EL (cell line): ENCODE measurements at regions not wholly inside any gene's neighbourhood (a gene's known extent, or its start where the extent isn't known, plus 50 kb on each side); places are given as distances from the start of the nearest gene placed in this dataset.

Source experiments
- DNase-seq: peaks from one replicate; pipeline ENCODE4 v3.0.0-alpha.2; 2016

DNA sequence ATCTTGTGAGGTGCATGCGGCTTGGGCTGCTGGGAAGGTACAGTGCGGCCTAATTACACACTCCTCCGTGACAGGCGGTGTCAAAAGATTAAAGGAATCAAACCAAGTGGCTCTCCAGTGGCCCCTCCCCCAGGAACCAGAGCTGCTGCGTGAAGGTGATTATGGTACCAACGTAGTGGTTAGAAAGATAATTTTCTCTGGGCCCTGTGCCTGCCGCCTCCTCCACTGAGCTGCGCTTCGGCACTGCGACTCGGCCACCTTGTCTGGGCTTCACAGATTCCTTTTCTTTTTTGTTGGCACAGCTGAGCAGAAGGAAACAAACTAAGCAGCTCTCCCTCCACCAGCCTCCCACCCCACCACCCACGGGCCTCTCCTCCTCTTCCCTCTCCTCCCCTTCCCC lies 113.2 kb upstream of the SDK2 start:
- no peak for DNase-seq

DNA sequence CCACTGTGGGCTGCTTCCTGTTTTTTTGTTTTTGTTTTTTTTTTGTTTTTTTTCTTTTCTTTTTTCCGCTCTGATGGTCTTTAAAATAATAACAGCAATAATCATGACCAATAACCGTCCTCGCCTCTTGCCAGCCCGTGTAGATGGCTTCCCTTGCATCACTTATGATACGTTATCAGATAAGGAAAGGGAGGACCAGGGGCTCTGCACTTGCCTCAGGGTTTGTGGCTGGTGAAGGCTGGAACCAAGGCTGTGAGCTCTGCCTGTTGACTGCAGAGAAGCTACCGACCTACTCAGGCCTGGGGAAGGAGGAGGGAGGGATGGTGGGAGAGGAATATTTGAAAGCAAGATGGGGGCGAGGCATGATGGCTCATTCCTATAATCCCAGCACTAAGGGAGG lies 114.0 kb upstream of the SDK2 start:
- no peak for DNase-seq

DNA sequence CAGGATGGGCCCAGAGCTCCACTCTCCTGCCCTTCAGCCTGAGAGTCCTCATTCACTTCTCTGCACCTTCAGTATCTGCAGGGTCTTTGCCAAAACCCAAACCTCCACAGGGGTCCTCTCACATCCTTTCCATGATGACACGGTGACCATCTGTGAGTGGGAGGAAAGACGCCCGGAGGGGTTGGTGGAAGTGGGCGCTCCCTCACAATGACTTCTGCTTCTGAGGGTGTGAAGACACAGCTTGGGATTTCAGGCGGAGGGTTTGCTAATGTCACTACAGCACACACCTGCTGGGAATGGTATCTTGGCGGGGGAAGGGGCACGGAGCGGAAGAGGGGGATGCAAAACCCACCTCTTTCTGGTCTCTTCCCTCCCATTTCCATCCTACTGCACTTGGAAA lies 115.1 kb upstream of the SDK2 start:
- DNase-seq = no peak

DNA sequence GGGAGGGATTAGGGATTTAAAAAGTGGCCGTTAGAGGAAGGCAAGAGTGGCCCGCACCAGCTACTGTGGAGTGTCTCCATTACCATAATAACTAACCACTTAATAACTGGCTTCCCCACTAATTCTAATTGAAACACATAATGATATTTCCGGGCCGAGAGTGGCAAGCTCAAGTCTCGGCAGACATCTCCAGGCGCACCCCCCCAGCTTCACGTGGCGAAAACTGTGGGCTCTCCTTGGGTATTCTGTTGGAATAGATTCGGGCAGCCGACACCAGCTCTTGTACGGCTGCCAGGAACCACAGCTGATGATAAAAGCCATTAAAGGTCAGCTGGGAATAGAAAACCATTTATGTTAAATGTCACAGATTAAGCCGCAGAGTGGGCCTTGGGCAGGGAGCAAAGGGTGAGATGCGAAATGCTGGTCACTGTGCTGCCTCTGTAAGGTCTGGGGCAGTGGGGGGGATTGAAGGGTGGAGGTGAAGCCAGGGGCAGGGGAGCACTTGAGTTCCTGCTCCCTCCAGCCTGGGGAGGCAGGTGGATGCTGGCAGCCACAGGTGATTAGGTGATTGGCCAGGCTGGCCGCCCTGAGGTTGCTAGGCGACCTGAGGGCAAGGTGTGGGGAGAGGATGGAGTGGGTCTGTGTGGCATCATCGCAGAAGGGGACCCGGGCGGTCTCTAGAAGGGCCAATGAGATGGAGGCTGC lies 115.6 kb upstream of the SDK2 start:
- DNase-seq = no peak

DNA sequence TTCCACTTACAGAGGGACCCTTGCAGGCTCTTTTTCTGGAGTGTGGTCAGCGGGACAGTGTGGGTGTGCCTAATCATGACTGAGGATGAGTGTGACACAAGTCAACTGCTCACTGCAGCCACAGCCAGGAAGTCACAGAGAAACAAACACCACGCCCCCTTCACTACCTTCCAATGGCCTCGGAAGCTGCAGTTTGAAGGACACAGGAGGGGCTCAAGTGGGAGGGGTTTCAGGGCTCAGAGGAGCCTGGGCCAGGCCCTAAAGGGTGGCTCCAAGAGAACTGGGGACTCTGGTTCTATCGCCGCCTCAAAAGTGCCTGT lies 116.2 kb upstream of the SDK2 start:
- no peak for DNase-seq

DNA sequence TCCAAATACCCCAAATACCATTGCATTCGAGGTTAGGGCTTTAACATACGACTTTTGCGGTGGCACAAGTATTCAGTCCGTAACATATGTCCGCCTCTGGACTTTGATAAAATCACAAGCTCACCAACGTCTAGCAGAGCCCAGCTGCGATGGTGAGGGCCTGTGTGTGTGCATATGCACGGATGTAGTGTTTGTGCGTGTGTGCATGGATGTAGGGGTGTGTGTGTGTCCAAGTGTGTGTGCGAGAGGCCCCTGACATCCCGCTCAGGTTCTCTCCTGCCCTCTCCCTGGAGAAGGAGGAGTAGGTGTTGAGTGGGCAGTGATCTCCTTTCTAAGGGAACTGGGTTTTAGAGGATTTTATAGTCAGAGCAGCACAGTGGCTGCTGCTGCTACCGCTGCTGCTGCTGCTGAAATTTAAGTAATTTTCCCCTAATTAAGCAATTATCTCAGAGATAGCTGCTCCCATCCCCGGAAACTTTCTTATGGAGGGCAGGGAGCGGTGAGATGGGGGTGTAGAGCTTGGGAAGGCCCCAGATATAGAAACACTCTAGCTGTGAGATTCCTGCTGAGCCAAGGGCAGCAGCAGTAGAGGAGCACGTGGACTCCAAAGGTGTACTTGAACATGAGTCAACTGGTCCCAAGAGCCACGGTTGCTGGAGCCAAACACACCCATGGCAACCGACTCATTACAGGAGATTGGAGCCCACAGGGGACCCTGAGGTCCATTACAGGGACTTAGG lies 121.7 kb upstream of the SDK2 start:
- no peak for DNase-seq

DNA sequence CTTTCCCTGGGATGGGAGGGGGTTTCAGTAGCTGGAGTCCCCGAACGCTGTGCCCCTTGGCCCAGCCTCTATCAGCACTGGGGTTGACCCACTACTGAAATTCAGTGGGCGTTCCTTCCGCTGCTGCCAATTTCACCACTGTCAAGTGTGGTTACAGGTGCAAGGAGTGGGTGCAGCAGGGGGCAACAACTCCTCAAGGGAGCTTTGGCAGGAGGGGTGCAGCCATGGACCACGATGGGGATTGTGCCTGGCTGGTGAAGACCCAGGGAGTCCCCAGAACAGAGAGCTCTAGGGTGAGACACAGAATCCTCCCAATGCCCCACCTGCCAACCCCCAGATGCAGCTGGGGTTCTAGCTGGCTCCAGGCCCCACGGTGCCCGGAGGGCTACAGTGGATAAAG lies 123.5 kb upstream of the SDK2 start:
- no peak for DNase-seq

DNA sequence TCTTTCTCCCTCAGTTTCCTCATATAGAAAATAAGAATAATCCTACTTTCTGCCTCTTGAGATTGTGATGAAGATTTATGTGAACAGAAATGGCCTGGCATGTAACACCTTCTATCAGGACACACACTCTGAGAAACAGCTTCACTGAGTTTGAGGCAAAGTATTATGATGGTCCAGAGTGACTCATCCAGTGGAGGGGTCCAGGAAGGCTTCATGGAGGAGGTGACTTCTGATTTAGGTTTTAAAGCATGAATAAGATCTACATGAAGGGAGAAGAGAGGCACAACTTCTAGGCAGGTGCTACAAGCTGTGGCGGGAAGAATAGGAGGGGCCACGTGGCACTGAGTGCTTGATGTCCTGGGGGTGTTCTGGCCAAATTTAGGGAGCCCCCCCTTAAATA lies 124.4 kb upstream of the SDK2 start:
- DNase-seq = no peak

DNA sequence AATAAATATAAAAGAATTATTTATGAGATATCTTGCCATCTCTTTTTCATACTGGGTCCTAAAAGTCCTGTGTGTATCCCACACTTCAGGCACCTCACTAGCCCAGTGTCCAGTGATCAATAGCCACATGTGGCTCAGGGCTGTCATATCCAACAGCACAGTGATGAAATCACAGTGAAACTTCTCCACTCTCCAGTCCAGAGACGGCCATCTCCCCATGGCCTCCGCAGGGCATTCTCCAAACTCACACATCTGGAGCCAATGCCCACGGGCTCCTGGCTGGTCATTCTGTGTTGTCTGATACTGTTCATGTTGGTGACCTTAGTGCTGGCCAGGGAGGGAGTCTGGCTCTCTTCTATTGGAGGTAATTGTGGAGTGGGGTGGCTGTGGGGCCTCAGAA lies 125.2 kb upstream of the SDK2 start:
- DNase-seq = no peak

DNA sequence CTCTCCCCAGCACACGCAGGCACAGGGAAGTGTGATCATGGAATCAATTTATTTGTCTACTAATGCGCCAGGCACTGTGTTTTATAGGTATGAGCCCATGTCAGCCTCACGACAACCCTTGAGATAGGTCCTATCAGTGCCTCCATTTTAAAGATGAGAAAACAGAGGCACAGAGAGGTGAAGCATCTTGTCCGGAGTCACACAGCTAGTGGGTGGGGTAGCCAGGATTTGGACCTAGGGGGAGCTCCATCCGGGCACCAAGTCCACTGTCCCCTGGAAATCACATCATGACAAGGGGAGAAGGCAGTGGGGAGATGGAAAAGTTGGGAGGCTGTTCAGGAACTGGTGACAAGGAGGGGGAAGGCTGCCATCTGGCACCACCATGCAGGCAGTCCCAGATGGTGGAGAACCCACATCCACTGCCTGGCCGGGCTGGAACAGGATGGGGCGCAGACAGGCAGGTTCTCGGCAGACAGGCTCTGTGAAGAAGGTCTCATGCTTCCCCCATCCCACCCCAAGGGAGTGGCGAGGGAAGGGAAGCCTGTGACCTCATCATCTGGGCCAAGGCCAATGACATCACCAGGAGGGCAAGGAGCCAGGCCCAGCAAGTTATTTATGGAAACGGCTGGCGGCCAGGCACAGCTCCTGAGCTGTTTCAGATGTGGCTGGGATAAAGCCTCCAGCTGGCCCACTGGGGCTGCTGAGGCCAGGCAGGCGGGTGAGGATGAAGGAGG lies 126.0 kb upstream of the SDK2 start:
- DNase-seq = peak; percentile 13

DNA sequence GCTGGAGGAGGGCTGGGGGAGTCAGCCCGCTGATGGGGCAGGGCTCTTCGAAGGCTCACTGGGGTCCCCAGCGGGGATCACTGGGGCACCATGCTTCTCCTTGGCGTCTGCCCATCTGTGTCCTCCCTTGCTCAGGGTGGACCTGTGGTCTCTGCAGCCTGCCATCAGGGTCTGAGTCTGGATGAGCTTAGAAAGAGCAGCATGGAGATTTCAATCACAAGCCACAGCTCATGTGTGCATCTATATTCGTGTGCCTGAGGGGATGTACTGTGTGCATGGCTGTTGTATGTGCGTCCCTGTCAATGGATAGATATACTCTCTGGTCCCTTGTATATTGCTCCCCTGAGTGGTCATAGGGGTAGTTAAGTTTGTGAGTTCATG lies 126.6 kb upstream of the SDK2 start:
- DNase-seq = no peak

DNA sequence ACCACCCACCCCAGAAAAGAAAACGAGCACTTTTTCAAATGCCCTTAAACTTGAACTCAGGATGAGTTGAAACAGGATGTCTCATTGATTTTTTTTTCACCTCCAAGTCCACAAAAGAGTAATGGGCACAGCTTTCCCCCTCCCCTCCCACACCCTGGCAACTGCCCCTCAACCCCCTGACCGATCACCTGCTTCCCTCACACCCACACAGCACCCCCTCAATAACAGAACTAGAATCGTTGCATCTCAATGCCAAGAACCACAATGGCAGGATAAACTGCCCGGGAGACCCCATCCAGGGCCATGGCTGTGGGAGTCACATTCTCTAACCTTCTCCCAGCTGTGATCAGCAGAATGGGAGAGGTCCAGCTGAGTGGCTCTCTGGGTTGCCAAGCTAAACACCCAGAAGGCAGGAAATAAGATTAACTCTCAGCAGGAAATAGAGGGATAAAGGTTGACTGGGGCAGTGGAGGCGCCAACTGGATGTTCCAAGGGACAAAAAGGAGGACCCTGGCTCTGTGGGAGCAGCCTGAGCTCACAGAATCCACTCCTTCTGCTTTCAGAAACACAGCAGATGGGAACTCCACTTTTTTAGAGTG lies 128.0 kb upstream of the SDK2 start:
- DNase-seq = no peak

DNA sequence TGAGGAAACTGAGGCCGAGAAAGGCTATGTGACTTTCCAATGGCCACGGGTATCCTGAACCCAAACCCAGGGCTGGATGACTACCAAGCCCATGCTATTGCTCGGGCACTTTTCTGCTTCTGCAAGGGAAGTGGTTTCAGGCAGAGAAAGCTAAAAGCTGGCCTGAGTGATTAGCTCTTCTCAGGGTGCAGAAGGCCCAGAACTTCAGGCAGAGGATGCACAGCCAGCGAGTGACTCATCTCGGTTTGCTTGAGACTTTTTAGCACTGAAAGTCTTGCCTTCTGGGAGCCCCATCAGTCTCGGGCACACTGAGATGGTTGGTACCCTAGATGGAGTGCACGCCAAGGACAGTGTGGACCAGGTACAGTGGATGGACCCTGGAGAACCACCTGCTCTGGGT lies 129.5 kb upstream of the SDK2 start:
- no peak for DNase-seq

DNA sequence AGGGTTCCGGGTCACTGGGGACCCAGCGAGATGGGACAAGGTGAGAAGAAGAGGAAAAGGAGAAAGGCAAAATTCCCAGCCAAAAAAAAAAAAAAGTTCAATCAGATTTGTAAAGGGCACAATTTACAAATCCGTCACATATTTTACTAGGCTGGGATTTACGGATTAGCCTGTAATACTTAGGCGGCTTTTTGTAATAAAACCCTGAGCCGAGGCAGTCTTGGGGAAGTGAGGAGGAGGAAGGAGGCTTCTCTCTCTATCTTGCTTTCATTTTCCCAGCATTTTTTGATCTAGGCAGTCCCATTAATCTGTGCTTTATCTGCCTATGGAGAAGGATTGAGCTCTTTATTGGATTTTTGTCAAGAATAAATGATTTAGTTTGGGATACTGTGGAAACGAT lies 130.6 kb upstream of the SDK2 start:
- no peak for DNase-seq

DNA sequence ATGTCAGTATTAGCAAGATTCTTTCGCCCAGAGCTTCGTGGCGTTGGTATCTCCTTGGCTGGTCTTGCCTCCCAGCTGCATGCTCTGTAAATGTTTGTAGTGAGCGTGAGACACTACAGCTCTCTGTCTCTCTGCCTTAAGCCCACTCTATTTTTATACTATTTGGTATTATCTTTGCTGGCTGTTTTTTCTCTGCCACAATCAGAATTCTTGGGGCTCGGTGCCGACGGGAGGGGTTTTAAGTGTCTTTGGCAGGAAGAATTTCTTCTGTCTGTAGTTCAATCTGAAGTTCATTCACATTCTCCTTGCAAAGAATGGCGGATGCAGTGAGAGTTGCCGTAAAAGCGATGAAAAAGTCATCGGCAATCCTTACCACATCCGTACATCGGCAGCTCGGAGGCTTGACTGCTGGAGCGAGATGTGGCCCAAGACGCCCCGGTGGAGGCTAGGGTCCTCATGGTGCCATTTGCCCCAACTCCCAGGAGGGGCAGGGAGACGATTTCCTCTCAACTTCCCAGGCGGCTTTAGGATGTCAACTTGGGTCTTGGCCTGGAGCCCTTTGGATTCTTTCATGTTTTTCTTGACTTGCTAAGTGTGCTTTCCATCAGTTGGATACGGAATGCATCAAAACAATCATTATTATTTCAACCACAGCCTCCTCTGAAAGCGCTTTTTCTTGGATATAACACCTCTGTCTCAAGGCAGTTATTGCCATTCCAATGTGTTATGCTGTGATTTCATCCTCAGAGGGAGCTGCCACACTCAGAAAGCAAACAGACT lies 132.3 kb upstream of the SDK2 start:
- DNase-seq = no peak

DNA sequence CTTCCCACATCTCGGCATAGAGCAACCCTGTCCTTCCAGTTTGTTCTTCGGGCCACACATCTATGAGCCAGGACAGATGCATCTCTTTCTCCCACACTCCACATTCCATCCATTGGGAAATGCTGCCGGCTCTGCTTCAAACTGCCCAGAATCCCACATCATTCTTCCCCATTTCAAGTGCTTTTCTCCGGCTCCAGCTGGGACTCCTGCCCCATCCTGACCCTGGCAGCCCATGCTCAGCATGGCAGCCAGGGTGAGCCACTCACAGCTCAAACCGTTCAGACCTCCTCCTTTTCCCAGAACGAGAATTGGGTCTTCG lies 132.8 kb upstream of the SDK2 start:
- DNase-seq = no peak

DNA sequence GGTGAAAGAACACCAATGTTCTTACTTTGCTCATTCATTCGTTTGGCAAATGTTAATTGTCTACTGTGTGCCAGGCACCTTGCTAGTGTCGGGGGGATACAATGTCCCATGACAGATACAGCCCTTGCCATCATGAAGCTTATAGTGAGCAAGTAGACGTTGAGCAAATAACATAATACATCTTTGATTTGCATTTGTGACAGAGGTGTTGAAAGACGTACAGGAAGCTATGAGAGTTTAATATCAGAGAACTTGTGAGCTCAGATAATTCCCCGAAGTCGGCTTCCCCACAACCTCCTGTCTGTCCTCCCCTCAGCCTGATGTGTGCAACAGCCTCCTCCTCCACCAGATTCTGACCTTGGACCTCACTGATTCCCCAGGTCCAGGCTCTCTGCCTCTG lies 138.0 kb upstream of the SDK2 start:
- no peak for DNase-seq

DNA sequence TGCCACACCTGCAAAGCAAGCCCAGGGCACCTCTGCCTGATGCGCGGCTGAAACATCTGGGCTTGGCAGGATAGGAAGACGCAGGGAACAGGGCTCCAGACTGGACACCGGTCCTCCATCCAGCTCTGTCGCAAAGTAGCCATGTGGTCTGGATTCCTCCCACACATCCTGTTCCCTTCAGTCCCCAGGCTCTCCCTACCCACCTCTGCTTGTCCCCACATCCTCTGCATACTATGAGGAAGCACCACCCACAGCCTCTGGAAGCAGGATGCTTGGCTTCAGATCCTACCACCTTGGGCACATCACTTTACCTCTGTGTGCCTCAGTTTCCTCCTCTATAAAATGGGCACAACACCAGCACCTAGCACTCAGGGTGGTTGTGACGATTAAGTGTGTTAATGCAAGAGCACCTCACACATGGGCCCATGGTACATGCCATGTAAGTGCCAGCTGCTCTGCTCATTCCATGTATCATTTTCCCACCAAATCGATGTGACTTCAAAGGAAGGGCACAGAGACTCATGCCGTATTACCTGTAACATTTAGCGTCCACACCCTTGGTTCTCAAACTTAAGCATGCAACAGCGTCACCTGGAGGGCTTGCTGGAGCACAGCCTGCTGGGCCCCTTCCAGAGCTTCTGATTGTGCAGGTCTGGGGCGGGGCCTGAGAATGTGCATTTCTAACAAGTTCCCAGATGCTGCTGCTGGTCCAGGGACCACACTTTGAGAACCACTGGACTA lies 138.6 kb upstream of the SDK2 start:
- no peak for DNase-seq

DNA sequence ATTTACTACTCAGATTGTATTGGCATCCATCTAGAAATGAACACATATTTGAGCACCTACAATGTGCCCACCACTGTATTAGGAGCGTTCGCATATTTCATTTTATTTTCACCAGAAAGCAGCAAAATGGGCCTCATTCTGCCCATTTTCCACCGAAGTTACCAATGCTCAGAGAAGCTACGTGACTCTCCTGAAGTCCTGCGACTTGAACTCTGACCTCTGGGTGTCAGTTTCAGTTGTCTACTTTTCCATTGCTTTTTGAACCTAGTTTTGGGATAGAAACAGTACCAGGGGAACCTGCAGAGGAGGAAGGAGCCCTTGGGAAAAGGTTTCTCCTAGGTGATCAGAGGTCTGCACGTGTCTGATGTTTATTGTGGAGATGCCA lies 139.1 kb upstream of the SDK2 start:
- DNase-seq = no peak

DNA sequence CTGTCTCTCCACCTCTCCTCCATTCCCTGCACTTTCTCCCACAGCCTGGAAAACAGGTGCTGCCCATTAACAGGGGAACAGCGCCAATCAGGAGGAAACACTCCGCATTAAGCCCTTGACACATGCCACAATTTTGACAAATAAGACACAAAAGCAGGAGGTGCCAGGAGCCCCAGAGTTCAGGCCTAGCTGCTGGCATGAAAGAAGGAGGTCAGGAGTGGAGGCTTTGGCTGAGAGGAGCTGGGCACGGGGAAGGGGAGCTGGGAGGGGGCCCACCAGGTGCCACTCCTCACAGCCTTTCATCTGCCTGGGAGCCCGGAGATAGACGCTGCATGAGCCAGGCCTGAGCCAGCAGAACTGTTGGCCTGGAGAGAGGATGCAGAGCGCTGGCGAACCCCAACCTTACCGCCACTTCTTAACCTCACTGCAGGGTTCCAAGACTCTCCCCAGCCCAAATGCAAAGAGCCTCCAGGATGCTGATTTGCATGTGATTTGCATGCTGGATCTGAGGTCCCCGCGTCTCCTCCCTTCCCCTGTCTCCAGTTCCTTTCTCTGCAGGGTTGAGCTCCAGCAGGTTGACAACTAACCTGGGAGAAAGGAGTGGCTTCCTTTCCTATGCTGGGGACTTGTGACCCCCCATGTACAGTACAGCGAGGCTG lies 139.8 kb upstream of the SDK2 start:
- no peak for DNase-seq

DNA sequence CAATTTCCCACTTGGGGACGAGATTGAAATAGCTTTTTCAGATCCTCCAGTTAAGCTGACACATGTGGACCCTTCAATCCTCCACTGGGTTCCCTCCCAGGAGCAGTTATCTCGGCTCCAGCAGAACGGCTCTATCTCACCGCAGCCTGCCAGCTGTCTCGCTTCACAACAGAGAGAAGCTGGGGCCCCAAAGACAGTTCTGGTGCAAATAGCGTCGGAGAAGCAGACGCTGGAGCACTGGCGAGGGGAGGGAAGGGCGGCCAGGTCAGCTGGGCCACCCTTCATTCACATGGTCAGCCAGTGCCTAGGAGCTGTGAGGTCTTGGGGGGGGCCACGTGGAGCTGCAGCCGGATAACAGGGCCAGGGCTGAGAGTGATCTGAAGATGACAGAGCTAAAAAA lies 141.3 kb upstream of the SDK2 start:
- no peak for DNase-seq
